Caco-2 (cell line): ENCODE measurements at regions not wholly inside any gene's neighbourhood (a gene's known extent, or its start where the extent isn't known, plus 50 kb on each side); places are given as distances from the start of the nearest gene placed in this dataset.

Experiments
- BruUV-seq: library from RNA; stranded (reverse); fragments of 400-500 nt; replicated peaks from 2 replicates; lab custom pipeline; 2021; lab: Mats Ljungman, UMichigan
- CTCF ChIA-PET: fragments of 300-600 bp; sonication (Branson Sonifier 250); formaldehyde crosslinking; loops from one replicate; lab custom pipeline; 2022; ENCODE audit warnings: antibody characterized with exemption; lab: Charles Lee
- POLR2A ChIA-PET: fragments of 300-600 bp; sonication (Branson Sonifier 250); formaldehyde crosslinking; loops from one replicate; lab custom pipeline; 2022; ENCODE audit warnings: antibody characterized with exemption; lab: Charles Lee
- DNase-seq, 2 experiments: peaks; one replicate each; pipeline versions ENCODE4 v3.0.0 to v3.0.0-alpha.2; 2020 to 2022
- H3K27me3 ChIP-seq: replicated peaks from 2 replicates; pipeline ENCODE4 v1.6.0; 2011; ENCODE audit warnings: low read length; ENCODE audit not compliant: control insufficient read depth, insufficient read depth
- H3K36me3 ChIP-seq: 2 replicates; pipeline ENCODE4 v1.5.1; 2011; ENCODE audit warnings: low read length; ENCODE audit not compliant: control insufficient read depth, insufficient read depth
- H3K4me1 ChIP-seq: fragments of 250-450 bp; sonication (Bioruptor Pico); 2 replicates; pipeline ENCODE4 v1.5.1; 2020; ENCODE audit warnings: mild to moderate bottlenecking
- H3K4me3 ChIP-seq: 2 replicates; pipeline ENCODE4 v1.5.1; 2011; ENCODE audit warnings: low read depth, mild to moderate bottlenecking, control low read depth, low read length
- H3K9me3 ChIP-seq: fragments of 250-450 bp; sonication (Bioruptor Pico); 2 replicates; pipeline ENCODE4 v1.5.1; 2020; ENCODE audit warnings: mild to moderate bottlenecking, moderate library complexity
- H3K27ac Mint-ChIP-seq: one replicate; pipeline ENCODE4 v1.8.0; 2022; ENCODE audit warnings: mixed read lengths; ENCODE audit not compliant: unreplicated experiment
- H3K27me3 Mint-ChIP-seq: one replicate; pipeline ENCODE4 v1.8.0; 2022; ENCODE audit warnings: mixed read lengths; ENCODE audit not compliant: insufficient read depth, unreplicated experiment
- H3K36me3 Mint-ChIP-seq: one replicate; pipeline ENCODE4 v1.8.0; 2022; ENCODE audit warnings: mild to moderate bottlenecking, mixed read lengths; ENCODE audit not compliant: insufficient read depth, unreplicated experiment
- H3K4me1 Mint-ChIP-seq: one replicate; pipeline ENCODE4 v1.8.0; 2022; ENCODE audit warnings: low read depth, mixed read lengths; ENCODE audit not compliant: unreplicated experiment
- H3K4me3 Mint-ChIP-seq: one replicate; pipeline ENCODE4 v1.8.0; 2022; ENCODE audit warnings: mild to moderate bottlenecking, moderate library complexity, mixed read lengths; ENCODE audit not compliant: unreplicated experiment
- H3K9me3 Mint-ChIP-seq: one replicate; pipeline ENCODE4 v1.8.0; 2022; ENCODE audit warnings: mixed read lengths; ENCODE audit not compliant: unreplicated experiment
- intact Hi-C: fragments of 100-400 bp; cut with micrococcal nuclease; formaldehyde crosslinking; loops from one replicate; pipeline ENCODE4 v1.10.0; 2022; ENCODE audit not compliant: unreplicated experiment
- TF ChIP-seq, protein P1 (sequence below), 2 experiments: fragments of 200-600 bp in 1 of 2; IDR thresholded peaks; 1 replicate in 1 of 2; 2 replicates in 1 of 2; pipeline versions ENCODE4 v1.5.1 to v1.8.0; 2011 to 2022; ENCODE audit warnings: antibody characterized with exemption in 1 of 2, control low read depth in 1 of 2, inconsistent platforms in 1 of 2, low read depth in 1 of 2, low read length in 1 of 2, mild to moderate bottlenecking in 1 of 2, moderate library complexity in 1 of 2; ENCODE audit not compliant: insufficient read depth in 1 of 2, severe bottlenecking in 1 of 2, unreplicated experiment in 1 of 2

GRCh38 chr10:90640756-90641155 lies 217.1 kb downstream of the HTR7 start:
- Mint-ChIP-seq H3K27ac (no peak overlapping the region), H3K36me3 (no peaks in the 10 kb centered on the region), H3K4me1 (no peaks in the 10 kb centered on the region), H3K27me3 (peaks cover 5% of the 10 kb centered on the region), H3K4me3 (no peak overlapping the region), H3K9me3 (peaks cover 13% of the 10 kb centered on the region)
- TF ChIP-seq, protein P1, sequence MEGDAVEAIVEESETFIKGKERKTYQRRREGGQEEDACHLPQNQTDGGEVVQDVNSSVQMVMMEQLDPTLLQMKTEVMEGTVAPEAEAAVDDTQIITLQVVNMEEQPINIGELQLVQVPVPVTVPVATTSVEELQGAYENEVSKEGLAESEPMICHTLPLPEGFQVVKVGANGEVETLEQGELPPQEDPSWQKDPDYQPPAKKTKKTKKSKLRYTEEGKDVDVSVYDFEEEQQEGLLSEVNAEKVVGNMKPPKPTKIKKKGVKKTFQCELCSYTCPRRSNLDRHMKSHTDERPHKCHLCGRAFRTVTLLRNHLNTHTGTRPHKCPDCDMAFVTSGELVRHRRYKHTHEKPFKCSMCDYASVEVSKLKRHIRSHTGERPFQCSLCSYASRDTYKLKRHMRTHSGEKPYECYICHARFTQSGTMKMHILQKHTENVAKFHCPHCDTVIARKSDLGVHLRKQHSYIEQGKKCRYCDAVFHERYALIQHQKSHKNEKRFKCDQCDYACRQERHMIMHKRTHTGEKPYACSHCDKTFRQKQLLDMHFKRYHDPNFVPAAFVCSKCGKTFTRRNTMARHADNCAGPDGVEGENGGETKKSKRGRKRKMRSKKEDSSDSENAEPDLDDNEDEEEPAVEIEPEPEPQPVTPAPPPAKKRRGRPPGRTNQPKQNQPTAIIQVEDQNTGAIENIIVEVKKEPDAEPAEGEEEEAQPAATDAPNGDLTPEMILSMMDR (IDR thresholded peaks at IDR 0.05; ENCODE audit: insufficient read depth in 1 of 2, low read depth in 1 of 2, low read length in 1 of 2, severe bottlenecking in 1 of 2, unreplicated experiment in 1 of 2) = no peak
- POLR2A ChIA-PET = no interaction called here
- Histone ChIP-seq H3K27me3 (no peaks in the 10 kb centered on the region), H3K9me3 (no peaks in the 10 kb centered on the region), H3K36me3 (no peaks in the 10 kb centered on the region), H3K4me1 (no peaks in the 10 kb centered on the region), H3K4me3 (no peak overlapping the region)
- no TSS peak for BruUV-seq
- intact Hi-C loops = no loop called here
- DNase-seq = no peak
- CTCF ChIA-PET = no interaction called here

- H3K9me3 ChIP-seq = no peaks in the 10 kb centered on the region
- no TSS peak for BruUV-seq
- CTCF ChIA-PET = no interaction called here
- no peaks in the 10 kb centered on the region for H3K4me1 Mint-ChIP-seq
- no peaks in the 10 kb centered on the region for H3K4me1 ChIP-seq
- H3K4me3 ChIP-seq = no peak overlapping the region
- intact Hi-C loops = no loop called here
- peaks cover 13% of the 10 kb centered on the region for H3K9me3 Mint-ChIP-seq
- no peaks in the 10 kb centered on the region for H3K36me3 Mint-ChIP-seq
- H3K36me3 ChIP-seq = no peaks in the 10 kb centered on the region
- H3K27ac Mint-ChIP-seq = no peak overlapping the region
- H3K4me3 Mint-ChIP-seq = no peak overlapping the region
- no peak for DNase-seq
- peaks cover 5% of the 10 kb centered on the region for H3K27me3 Mint-ChIP-seq
- POLR2A ChIA-PET = no interaction called here
- TF ChIP-seq, protein P1 (IDR thresholded peaks at IDR 0.05; ENCODE audit: insufficient read depth in 1 of 2, low read depth in 1 of 2, low read length in 1 of 2, severe bottlenecking in 1 of 2, unreplicated experiment in 1 of 2) = no peak
- no peaks in the 10 kb centered on the region for H3K27me3 ChIP-seq
Observed at GRCh38 chr10:90641731-90642130, 216.1 kb downstream of the HTR7 start.

DNA sequence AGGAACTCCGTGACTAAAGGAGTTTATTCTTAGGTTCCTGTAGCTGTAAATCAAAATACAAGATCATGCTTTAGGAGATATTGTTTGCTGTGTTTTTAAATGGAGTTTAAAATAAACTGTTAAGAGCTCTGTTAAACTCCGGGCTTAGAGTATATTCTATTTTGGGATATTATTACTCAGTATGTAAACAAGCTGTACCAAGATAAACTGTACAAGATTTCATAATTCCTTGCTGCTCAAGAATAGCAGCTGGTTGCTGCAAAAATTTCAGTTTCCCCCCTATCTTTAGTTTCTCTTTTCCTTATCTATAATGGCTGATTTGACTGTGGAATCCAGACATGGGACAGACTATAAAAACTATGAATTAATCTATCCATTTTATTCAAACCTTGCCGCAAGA lies 215.7 kb downstream of the HTR7 start:
- BruUV-seq = no TSS peak
- H3K27me3 ChIP-seq = no peaks in the 10 kb centered on the region
- no peak overlapping the region for H3K27ac Mint-ChIP-seq
- CTCF ChIA-PET = no interaction called here
- intact Hi-C loops = no loop called here
- no peaks in the 10 kb centered on the region for H3K9me3 ChIP-seq
- H3K4me3 Mint-ChIP-seq = no peak overlapping the region
- no peaks in the 10 kb centered on the region for H3K4me1 Mint-ChIP-seq
- H3K27me3 Mint-ChIP-seq = peaks cover 5% of the 10 kb centered on the region
- H3K9me3 Mint-ChIP-seq = peaks cover 13% of the 10 kb centered on the region
- no peak overlapping the region for H3K4me3 ChIP-seq
- H3K36me3 Mint-ChIP-seq = no peaks in the 10 kb centered on the region
- TF ChIP-seq, protein P1 (IDR thresholded peaks at IDR 0.05; ENCODE audit: insufficient read depth in 1 of 2, low read depth in 1 of 2, low read length in 1 of 2, severe bottlenecking in 1 of 2, unreplicated experiment in 1 of 2) = no peak
- DNase-seq = no peak
- no peaks in the 10 kb centered on the region for H3K36me3 ChIP-seq
- POLR2A ChIA-PET = no interaction called here
- H3K4me1 ChIP-seq = no peaks in the 10 kb centered on the region
